ENCODE measurements at regions not wholly inside any gene's neighbourhood (a gene's known extent, or its start where the extent isn't known, plus 50 kb on each side); places are given as distances from the start of the nearest gene placed in this dataset.

DNA sequence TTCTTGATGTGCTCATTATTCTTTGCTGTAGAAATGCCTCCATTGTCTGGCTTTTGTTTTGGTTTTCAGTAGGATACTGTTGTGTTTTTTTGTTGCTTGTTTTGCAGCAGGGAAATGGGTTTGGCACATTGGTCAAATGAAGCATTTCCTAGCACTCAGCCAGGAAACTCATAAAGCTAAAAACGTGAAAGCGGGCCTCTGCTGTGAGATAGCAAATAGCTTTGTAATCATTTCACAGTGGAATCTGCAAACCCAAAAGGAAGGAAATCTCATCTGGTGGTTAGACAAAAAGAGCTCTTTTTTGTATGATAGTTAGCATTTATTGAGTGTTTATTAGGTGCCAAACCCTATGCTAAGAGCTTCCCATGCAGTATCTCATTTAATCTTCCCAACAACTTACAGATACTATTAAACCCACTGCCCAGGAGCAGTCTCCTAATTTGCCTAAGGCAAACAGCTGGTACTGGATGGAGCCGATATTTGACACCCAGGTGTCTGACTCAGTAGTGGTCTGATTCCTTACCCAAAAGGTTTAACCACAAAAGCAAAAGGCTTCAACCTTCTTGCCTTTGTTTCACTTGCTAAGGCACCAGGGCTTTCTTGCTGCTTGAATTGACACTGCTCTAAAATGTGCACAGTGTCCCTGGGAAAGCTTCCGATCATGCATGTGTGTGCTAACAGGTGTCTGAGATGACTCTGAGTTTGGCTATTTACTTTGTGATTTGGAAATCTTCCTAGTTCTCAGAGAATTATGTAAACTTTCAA is 527.9 kb upstream of the MDFIC2 start:
- no peak for DNase-seq

DNA sequence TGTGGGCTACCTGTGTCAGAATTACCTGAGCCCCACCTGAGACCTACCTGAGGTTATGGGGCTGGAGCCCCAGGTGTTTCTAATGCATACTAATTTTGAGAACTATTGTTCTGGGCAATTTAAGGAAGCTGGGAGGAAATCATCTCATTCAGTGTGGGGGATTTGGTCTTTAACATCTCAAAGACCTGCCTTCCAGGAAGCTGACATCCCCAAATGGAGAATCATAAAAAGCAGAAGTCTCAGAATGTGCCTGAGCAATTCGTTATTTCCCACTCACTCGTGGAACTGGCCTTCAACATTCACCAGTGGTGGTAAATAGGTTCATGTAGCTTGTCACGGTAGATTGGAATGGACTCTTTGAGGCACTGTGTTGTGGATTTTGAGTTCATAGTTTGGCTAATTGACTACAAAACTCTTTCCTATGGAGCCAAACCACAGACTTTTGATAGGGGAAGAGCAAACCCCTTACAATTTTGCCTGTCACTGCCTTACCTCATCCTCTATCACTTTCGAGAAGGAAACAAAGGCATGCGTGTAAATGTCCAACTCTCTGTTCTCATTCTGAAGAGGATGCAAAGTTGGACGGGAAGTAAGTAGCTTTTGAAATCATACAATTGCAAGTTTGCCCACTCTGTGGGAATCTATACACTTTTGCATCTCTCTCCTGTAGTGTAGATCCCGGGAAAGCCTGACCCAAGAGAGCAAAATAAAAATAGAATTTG is 521.0 kb upstream of the MDFIC2 start:
- DNase-seq = no peak

DNA sequence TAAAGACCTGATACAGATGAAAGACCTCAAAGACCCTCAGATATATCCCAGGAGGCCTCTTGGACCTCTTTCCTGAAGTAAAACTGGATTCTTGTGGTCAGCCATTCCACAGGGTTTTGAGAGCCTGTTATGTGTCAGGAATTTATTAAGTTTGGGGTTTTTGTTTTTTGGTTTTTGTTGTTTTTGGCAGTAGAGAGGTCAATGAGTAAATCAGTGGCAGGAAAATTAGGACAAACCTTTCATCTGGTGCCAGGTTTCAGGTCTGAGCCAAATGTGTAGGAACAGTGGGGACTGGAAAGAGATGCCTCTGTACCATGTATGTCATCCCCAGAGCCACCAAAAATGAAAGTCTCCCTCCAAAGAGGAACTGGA is 520.4 kb upstream of the MDFIC2 start:
- no peak for DNase-seq

DNA sequence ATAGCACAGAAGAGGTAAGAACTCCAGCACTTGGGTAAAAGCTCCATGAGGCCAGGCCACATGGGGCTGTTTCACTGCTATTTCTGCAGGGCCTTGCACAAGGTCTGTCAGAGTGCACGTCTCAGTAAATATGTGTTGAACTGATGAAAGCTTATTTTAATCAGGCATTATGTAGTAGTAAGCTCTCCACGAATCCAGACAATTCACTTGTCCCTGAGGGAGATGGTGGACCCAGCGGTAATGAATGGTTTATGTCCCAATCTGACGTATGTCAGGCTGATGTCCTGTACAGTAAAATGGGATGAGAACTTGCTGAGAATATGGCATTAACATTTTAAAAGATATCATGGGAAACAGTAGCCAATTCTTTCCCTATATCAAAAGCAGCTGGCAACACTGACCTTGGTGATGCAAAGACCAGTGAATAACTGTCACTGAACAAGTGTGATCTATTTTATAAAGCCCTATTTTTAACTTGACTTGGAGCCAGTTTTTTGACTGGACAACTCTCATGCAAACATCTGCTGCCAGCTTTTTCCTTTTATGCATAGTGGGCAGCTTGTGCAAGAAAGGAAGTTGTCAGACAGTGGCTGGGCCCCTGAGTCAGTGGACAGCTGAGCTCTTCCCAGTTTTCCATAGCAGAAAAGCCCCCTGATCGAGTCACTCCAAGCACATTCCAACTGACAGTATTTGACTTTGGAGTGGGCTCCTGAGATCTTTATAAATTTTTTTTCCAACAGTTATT is 519.8 kb upstream of the MDFIC2 start:
- DNase-seq = peak in 1 of 14 donors; percentile 14

DNA sequence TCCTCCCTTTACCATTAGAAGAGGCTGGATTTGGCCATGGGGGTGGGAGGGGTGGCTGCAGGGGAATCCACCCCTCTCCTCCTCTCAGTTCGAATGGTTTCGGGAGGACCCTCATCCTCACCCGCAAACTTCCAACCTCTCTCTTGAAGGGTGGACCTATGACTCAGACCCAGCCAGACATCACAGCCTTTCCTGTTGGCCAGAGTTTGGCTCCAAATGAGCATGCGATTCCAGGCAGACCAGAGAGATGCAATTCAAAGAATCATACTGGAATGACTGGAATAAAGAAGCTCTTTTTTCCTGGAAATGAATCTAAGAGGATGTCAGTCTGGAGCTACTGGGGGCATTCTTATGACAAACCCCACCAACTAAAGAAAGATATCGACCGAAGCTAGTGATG is 516.7 kb upstream of the MDFIC2 start:
- peak in 1 of 14 donors; percentile 4 for DNase-seq

DNA sequence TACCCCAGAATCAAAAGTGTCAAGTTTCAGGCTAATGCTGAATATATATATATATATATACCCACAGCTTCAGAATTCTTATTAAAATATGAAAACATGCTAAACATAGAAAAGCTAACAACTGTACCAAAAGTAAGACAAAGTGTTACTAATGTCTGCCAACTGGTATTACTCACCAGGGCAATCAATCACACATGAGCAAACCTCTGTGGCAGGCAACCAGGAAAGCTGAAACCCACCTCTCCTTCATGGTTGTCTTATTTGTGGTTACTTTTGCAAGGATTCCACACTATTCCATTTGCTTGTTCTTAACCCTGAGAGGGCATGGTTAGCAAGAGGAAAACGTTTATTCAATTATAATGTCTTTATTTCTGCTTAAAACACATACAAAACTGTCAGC is 512.3 kb upstream of the MDFIC2 start:
- DNase-seq = no peak

DNA sequence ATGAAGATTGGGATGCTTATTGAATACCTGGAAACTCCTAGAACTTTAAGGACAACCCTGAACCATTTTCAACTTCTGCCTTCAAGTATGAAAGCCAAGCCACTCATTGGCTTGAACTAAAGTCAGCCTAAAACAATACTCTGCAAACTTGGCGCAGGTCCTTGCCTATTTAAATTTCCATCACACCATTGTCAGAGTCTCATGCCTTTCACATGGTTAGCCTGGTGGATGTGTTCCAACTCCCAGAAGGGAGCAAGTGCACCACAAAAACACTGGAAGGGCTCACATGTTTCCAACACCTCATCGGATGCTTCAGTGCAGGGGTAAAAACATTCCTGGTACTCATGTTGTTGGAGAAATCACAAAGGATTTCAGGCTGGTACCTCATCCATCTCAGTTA is 511.6 kb upstream of the MDFIC2 start:
- DNase-seq = peak in 1 of 14 donors; percentile 10

DNA sequence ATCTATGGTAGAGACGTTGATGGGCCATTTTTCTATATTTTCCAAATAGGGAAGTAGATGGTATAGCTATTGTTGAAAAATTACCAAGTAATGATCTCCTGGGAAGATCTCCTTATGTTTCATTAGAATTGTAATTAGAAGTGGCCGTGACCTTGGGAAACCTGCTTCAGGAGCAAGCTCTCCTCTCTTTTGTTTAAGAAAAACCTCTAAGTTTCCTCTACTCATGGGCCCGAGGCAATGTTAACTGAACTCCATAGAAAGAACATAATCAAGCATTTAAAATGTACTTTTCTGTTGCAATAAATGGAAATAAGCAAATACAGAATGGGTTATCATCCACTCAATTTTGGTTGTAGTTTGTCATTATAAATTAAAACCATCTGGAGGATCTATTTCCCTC is 511.2 kb upstream of the MDFIC2 start:
- no peak for DNase-seq

DNA sequence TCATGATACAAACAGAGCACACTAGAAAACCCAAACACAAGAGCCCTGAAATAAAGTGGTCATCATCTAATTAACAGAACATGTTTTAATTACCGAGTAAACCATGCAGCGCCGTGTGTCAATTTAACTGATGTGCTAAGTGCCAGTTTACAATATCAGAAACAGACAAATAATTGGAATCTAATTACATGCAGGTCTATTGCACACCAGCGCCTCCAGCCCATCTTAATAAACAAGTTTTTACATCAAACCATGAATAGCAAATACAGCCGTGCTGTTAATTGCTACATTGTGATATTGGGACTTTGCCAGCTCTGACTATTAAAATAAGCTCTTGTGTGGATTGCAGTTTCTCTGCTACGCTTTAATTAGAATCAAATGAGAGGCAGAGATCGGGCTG is 510.2 kb upstream of the MDFIC2 start:
- DNase-seq = no peak

DNA sequence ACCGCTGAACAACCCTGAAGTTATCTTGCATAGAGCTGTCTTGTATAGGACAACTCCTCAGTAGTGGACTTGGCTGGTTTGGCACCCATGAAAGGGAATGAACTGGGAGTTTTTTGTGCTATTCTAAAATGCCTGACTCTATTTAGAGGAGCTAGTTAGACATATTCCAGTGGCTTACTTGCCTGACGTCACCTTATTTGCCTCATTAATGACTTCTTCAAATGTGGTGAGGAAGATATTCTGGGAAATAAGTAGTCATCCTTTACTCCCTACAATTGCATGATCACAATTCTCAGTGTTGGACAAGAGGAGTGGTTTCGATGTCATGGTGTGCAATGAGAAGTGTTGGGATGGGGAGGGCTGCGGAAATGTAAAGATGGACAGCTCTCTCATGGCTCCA is 509.2 kb upstream of the MDFIC2 start:
- no peak for DNase-seq

DNA sequence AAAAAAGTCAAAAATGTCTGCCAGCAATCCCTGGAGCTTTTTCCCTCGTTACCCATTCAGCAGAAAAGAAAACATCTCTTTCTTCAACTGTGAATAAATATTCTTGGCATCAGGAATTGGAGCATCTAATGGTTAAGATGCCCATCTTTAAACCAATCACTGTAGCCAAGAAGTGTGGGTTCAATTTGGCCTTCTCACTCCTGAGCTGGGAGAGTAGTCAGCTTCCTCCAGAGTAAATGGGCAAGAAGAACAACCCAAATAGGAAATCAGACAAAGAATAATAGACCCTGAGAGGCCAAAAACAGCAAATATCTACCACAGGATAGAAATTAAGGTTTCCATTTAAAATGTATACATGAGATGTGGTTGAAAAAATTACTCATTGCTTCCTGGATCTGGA is 508.0 kb upstream of the MDFIC2 start:
- no peak for DNase-seq

DNA sequence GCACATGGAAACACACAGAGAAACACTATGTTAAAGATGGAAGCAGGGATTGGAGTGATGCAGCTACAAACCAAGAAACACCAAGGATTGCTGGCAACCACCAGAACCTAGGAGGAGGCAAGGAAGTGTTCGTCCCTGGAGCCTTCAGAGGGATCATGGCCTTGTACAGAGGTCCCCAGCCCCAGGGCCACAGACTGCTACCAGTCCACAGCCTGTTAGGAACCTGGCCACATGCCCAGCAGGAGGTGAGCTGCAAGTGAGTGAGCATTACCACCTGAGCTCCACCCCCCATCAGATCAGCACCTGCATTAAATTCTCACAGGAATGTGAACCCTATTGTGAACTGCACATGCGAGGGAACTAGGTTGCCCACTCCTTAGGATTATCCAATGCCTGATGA is 505.7 kb upstream of the MDFIC2 start:
- no peak for DNase-seq

DNA sequence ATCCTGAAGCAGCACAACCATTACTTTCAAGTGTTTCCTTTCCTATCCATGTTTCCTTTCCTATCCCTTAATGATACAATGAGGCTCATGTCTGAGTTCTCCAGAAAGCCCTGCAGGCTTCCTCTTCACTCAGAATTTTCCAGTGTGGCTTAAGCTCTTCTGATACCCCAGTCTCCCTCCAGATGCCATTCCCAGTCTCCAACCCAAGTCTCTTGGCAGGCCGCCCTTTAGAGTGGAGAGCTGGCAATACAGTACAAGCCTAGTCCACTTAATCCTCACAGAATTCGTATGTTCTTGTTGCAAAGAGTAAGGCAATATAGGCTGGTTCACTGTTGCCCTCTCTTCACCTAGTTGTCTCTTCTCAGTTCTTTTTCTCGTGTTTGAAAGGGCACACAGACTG is 503.9 kb upstream of the MDFIC2 start:
- DNase-seq = no peak

DNA sequence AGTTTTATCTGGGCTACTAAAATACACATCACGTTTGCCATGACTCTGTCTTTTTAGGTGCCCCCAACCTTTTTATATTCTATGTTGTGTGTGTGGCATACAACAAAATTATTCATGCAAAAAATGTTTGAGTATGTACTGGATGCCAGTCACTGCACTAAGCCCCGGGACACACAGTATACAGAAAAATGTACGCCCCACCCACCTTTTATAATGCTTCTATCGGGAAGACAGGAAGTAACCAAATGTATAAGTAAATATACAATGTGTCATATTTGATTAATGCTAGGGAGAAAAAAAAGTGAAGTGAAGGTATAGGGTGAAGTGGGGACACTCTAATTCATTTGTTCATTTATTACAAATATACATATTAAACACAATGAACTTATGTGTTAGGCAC is 503.4 kb upstream of the MDFIC2 start:
- DNase-seq = no peak

DNA sequence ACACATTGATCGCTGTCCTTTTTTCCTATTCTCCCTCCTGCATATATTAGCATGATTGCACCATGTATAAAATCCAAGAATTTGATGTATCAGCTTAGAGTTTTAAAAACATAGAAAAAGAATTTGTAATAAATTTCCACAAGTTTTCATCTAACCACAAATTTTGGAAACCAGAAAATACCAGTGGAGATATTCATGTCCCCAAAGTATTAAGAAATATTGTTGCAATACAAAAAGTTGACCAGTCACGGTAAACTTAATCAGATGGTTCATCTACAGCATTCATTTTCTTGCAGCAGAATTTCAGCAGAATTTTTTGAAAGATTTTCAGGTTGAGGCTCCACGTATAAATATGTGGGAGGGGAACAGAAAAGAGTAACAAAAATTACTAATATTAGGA is 500.9 kb upstream of the MDFIC2 start:
- no peak for DNase-seq

DNA sequence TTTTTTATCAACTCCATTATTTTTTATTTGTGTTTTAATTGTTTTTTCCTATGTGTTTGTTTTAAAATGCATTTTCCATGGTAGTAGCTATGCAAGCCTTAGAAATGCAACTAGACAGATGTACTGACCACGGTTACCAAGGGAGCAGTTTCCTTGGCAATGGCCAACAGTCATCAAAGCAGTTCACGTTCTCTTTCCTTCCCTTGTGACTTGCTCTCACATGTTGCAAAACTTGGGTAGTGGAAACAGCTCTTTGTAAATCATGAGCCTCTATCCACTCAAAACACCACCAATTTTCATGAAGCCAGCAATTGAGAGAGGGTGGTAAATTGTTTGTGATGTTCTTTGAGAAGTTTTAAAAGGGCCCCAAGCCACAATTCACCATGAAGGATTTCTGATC is 499.4 kb upstream of the MDFIC2 start:
- DNase-seq = peak in 1 of 14 donors; percentile 3

DNA sequence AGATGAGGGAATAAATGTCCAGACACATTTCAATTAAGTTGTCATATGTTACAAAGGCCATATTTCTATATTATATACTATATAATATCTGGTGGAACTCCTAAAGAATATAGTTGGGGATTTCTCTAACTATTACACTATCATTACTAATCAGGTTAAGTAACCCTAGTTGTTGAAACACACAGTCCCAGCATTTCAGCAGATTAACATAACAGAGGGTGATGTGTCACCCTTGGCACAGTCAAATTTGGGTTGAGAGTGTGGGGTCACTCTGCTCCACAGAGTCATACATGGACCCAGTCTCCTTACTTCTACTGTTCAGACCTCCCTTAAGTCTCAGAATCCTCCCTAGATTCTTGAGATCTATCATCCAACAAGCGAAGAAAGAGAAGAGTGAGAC is 496.4 kb upstream of the MDFIC2 start:
- no peak for DNase-seq

DNA sequence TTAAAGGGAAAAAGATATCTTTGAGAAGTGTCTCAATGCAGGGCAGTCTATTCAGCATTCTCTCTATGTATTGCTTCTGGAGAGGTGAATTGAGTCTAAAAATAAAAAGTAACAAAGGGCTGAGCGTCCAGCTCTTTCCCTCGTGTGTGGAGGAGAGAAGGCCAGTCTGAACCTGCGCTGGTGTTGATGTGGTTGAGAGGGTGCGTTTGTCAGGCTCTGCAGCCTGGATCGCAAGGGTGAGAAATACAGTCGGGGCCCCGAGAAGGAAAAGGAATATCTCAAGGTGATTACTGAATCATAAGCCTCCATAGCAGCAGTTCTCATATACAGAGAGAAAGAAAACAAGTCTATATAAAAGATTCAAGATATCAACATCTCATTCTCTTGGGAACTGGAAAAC is 494.1 kb upstream of the MDFIC2 start:
- no peak for DNase-seq

DNA sequence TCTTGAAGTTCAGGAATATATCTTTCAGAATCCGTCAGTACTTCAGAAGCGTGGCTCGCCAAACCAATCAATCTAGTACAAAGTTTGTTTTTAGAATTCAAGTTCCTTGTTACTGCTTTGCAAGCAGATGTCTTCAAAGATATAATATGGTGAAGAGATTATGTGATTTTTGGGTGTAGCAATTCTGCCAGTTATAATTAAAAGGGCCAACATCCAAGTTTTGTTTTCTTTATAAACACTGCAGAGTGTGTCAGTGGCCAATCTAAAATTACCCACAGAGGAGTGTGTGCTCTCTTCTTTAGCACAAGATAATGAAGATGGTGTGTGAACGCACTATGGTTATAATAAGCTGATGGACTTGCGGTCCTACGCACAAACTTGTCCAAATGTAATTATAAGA is 493.6 kb upstream of the MDFIC2 start:
- no peak for DNase-seq

DNA sequence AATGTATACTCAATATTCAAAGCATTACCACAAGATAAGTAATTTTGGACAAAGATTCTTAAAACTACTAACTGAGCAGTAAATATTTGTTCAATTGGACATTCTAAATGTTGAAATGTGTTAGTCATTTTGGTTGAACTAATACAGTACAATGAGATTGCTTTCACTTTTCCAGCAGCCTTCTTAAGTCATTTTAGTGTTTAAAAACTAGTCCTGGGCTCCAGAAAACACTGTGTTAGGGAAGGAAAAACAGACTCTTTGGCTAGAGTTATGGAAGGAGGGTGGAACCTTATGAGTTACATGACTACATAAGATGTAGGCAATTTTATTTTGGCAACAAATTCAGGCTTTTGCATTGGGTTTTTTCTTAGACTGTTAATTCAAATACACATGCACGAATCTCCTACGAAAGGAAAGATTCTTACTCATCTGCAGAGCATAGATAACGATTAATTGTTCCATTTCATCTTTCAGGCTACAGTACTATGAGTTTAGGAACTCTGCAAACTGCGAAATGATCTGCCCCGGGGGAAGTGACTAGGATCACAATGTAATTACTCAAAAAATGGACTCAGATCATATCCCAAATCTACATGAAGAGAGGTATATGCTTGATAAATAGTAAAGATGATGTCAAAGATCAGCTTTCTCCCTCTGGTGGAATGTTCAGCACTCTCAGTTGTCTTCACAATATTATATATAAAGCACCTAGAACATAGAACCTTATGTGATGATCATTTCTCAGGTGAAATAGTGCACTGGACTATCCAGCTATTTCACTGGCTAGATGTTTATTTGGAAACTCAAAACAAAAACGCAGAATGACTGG is 492.8 kb upstream of the MDFIC2 start:
- no peak for DNase-seq

DNA sequence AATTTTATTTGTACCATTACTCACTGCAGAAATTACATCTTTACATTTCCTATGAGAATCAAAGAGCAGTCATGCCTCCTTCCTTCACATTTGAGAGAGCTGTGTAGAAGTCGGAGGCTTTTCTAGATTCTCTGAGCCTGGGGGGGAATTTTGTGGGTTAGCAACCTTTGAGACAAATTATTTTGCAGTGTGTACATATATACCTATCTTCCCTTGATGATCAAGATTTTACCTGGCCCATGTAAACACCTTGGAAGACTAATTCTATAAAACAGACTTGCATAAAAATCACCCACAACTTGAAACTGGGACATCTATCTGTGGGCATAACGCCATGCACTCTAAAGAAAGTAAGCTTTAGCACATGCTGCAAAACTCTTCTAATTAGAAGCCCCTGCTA is 491.5 kb upstream of the MDFIC2 start:
- no peak for DNase-seq

DNA sequence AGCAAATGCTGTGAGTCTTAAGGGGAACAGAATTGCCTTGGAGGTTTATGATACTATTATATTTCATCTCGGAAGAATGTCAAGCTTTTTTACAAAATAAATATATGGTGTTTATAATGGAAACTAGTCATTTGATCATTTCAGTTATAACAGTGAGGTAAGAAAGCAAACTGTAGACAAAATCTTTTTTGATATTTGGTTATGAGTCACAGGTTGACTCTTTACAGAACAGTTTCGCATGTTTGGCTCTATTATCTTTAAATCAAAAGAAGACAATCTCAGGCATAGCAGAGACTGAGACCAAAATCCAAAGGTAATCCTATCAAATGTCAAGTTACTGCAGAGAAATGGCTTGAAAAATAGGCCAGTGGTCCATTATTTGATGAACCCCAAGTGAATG is 490.9 kb upstream of the MDFIC2 start:
- no peak for DNase-seq

DNA sequence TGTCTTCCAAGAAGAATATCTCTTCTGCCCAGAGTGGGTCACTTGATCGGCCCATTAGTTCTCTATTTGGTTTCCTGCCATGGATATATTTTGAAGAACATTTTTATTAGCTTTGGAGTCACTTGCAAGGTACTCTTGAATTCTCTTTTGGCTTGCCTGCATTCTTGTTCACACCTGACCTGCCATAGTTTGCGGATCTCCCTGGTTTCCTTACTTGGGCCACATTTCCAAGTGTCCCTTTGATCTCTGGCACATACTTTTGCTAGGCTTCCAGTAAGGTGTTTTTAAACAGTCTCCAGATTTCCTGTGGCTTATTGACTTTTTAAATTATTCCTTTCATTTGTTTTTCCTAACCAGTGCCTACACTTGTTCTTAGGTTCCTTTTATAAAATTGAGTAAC is 488.5 kb upstream of the MDFIC2 start:
- no peak for DNase-seq

Data from C1 segment of cervical spinal cord (tissue), 14 donors.